Smooth muscle cell (in vitro differentiated cells): ENCODE measurements at regions not wholly inside any gene's neighbourhood (a gene's known extent, or its start where the extent isn't known, plus 50 kb on each side); places are given as distances from the start of the nearest gene placed in this dataset.

Experiments
- DNase-seq: peaks from one replicate; lab custom pipeline; 2025; ENCODE audit not compliant: unreplicated experiment; lab: John Stamatoyannopoulos, UW
- H2AFZ ChIP-seq: fragments of 200-600 bp; sonication (generic); 2 replicates; pipeline ENCODE4 v1.6.0; 2016; ENCODE audit warnings: antibody characterized with exemption, low read depth, mild to moderate bottlenecking
- H3F3A ChIP-seq: fragments of 200-600 bp; sonication (generic); 2 replicates; pipeline ENCODE4 v1.6.0; 2017; ENCODE audit warnings: antibody characterized with exemption, low read depth
- H3K27ac ChIP-seq: fragments of 200-600 bp; sonication (generic); 2 replicates; pipeline ENCODE4 v1.5.1; 2016; ENCODE audit warnings: low read depth, mild to moderate bottlenecking
- H3K27me3 ChIP-seq: fragments of 200-600 bp; sonication (generic); 2 replicates; pipeline ENCODE4 v1.6.1; 2016; ENCODE audit warnings: low read depth, mild to moderate bottlenecking
- H3K36me3 ChIP-seq: fragments of 200-600 bp; sonication (generic); 2 replicates; pipeline ENCODE4 v1.5.1; 2016; ENCODE audit warnings: low read depth
- H3K4me1 ChIP-seq: fragments of 200-600 bp; sonication (generic); 2 replicates; pipeline ENCODE4 v1.5.1; 2016; ENCODE audit warnings: low read depth
- H3K4me2 ChIP-seq: fragments of 200-600 bp; sonication (generic); 2 replicates; pipeline ENCODE4 v1.6.0; 2016; ENCODE audit warnings: mild to moderate bottlenecking
- H3K4me3 ChIP-seq: fragments of 200-600 bp; sonication (generic); 2 replicates; pipeline ENCODE4 v1.5.1; 2016; ENCODE audit warnings: mild to moderate bottlenecking
- H3K79me2 ChIP-seq: fragments of 200-600 bp; sonication (generic); 2 replicates; pipeline ENCODE4 v1.6.0; 2016; ENCODE audit warnings: low read depth, mild to moderate bottlenecking
- H3K9ac ChIP-seq: fragments of 200-600 bp; sonication (generic); 2 replicates; pipeline ENCODE4 v1.6.0; 2016; ENCODE audit warnings: low read depth
- H3K9me3 ChIP-seq: fragments of 200-600 bp; sonication (generic); replicated peaks from 2 replicates; pipeline ENCODE4 v1.5.1; 2016; ENCODE audit warnings: low read depth
- H4K20me1 ChIP-seq: fragments of 200-600 bp; sonication (generic); 2 replicates; pipeline ENCODE4 v1.6.0; 2016; ENCODE audit warnings: low read depth
- WGBS: methylation state at CpG from one replicate; pipeline ENCODE4 v1.1.7; 2016; ENCODE audit warnings: low lambda C conversion rate; 5-methylcytosine and 5-hydroxymethylcytosine counted together
- TF ChIP-seq, protein P1 (sequence below): fragments of 200-600 bp; sonication (generic); IDR thresholded peaks from 2 replicates; pipeline ENCODE4 v1.5.1; 2017; ENCODE audit warnings: borderline replicate concordance, mild to moderate bottlenecking, antibody characterized with exemption; ENCODE audit not compliant: insufficient read depth, poor library complexity, severe bottlenecking

DNA sequence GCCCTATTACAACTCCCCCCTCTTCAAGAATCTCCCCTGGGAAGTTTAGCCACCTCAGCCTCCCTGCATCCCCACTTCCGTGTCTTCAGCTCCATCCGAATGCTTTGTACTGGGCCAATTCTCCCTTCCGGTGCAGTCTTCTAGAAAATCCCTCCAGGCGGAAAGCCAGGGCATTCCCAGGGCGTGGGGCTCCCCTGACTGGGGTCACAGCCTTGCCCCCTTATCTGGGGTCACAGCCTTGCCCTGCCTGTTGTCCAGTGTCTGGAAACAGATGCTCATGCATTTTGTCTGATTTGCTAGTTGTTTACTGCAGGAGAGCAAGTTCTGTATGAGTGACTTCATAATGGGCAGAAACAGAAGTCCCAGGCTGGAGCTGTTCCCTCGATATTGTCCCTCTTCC lies 112.5 kb upstream of the TCERG1L start:
- Histone ChIP-seq H3K9me3 (no peaks in the 10 kb centered on the region), H3K36me3 (no peaks in the 10 kb centered on the region), H2AFZ (no peak overlapping the region), H3K27me3 (peaks cover 13% of the 10 kb centered on the region), H3K4me1 (no peaks in the 10 kb centered on the region), H4K20me1 (no peaks in the 10 kb centered on the region), H3F3A (no peaks in the 10 kb centered on the region), H3K4me3 (no peak overlapping the region), H3K27ac (no peak overlapping the region), H3K4me2 (no peak overlapping the region), H3K79me2 (no peaks in the 10 kb centered on the region), H3K9ac (no peak overlapping the region)
- TF ChIP-seq, protein P1, sequence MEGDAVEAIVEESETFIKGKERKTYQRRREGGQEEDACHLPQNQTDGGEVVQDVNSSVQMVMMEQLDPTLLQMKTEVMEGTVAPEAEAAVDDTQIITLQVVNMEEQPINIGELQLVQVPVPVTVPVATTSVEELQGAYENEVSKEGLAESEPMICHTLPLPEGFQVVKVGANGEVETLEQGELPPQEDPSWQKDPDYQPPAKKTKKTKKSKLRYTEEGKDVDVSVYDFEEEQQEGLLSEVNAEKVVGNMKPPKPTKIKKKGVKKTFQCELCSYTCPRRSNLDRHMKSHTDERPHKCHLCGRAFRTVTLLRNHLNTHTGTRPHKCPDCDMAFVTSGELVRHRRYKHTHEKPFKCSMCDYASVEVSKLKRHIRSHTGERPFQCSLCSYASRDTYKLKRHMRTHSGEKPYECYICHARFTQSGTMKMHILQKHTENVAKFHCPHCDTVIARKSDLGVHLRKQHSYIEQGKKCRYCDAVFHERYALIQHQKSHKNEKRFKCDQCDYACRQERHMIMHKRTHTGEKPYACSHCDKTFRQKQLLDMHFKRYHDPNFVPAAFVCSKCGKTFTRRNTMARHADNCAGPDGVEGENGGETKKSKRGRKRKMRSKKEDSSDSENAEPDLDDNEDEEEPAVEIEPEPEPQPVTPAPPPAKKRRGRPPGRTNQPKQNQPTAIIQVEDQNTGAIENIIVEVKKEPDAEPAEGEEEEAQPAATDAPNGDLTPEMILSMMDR, result no peak
- 78% methylated on average over 6 of the region's 6 CpGs for WGBS
- DNase-seq, result no peak

DNA sequence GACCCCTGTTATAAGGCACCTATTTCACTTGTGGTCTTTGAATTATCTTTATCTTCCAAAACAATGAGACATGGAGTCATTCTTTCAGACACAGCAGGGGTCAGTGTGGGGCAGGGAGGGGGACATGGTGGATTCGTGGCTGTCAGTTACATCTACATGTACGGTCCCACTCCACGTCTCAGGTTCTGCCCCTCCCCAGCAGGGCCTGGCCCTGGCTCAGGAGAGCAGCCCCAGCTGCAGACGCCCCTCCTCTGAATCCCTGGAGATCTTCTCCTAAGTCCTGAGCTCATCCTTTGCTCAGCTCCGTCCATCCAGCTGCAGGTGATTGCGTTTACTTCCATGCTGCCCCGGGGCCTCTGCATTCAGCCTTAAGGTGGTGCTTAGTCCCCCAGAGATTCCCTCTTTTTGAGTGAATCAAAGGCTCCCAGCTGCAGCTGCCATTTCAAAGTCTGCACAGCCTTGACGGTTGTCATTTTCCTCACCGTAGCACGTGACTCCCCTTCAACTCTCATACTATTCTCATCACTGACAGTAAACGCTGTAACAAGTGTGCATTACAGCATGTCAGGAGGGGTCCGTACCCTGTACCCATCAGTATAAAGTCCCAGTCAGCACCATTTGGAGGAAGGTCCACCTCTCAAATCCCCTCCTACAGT lies 113.4 kb upstream of the TCERG1L start:
- Histone ChIP-seq H2AFZ (no peak overlapping the region), H3K4me2 (no peak overlapping the region), H3K4me1 (no peaks in the 10 kb centered on the region), H3K27me3 (peaks cover 17% of the 10 kb centered on the region), H3K27ac (no peak overlapping the region), H3K79me2 (no peaks in the 10 kb centered on the region), H4K20me1 (no peaks in the 10 kb centered on the region), H3K4me3 (no peak overlapping the region), H3F3A (no peaks in the 10 kb centered on the region), H3K9me3 (no peaks in the 10 kb centered on the region), H3K36me3 (no peaks in the 10 kb centered on the region), H3K9ac (no peak overlapping the region)
- TF ChIP-seq, protein P1, result no peak
- 89% methylated on average over 12 of the region's 12 CpGs for WGBS
- DNase-seq, result no peak

DNA sequence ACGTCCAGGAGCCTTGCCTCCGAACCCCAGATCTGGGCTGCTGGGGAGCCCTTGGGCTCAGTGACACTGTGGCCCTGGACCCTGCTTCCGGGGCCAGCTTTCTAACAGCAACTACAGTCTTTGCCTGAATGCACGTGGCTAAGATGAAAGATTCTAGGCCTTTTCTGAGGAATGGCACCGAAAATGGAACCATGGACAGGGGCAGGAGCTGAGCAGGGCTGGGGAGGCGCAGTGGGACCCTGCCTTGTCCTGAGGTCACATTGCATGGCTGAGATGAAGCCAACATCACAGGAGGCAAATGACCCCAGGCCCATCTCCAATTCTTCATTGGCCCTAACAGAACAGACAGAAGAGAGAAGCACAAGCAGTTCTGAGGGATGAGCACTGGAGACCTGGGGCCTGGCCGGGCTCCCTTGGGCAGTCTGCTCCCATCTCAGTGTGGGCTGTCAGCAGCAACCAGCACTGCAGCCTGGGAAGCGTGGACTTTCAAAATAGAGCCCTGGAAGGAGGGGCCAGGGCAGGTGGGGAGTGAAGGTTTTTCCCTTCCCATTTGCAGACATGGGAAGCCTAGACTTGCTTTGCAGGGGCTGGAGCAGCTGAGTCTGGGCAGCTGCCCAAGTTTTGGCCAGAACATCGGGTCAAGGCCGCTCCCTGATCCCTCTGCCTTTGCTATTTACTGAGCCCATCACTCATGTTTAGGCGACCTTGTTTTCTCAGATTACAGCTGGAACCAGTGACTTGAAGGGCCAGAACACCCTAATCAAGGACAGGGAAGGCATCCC lies 114.4 kb upstream of the TCERG1L start:
- peaks cover 25% of the 10 kb centered on the region for H3K27me3 ChIP-seq
- no peak overlapping the region for H3K4me3 ChIP-seq
- no peak overlapping the region for H3K9ac ChIP-seq
- H3K36me3 ChIP-seq, result no peaks in the 10 kb centered on the region
- H3K4me2 ChIP-seq, result no peak overlapping the region
- H3K27ac ChIP-seq, result no peak overlapping the region
- no peak overlapping the region for H2AFZ ChIP-seq
- no peaks in the 10 kb centered on the region for H3K79me2 ChIP-seq
- no peak for DNase-seq
- no peaks in the 10 kb centered on the region for H3K4me1 ChIP-seq
- H4K20me1 ChIP-seq, result no peaks in the 10 kb centered on the region
- TF ChIP-seq, protein P1, result no peak
- no peaks in the 10 kb centered on the region for H3K9me3 ChIP-seq
- WGBS, result 91% methylated on average over 11 of the region's 11 CpGs
- H3F3A ChIP-seq, result no peaks in the 10 kb centered on the region
